HepG2 (cell line): ENCODE measurements at regions not wholly inside any gene's neighbourhood (a gene's known extent, or its start where the extent isn't known, plus 50 kb on each side); places are given as distances from the start of the nearest gene placed in this dataset.

Experiments
- ATAC-seq: fragments of 200-7000 bp; cut with Tn5 transposase; 3 replicates; pipeline ENCODE4 v1.9.1; 2020; ENCODE audit warnings: mild to moderate bottlenecking, moderate library complexity
- BruUV-seq: library from RNA; stranded (reverse); fragments of 400-500 nt; replicated peaks from 2 replicates; lab custom pipeline; 2021; lab: Mats Ljungman, UMichigan
- CTCF ChIA-PET: fragments of 300-600 bp; formaldehyde crosslinking; extraction: SDS; loops from one replicate; lab custom pipeline; 2021; ENCODE audit warnings: low total read pairs, inconsistent platforms, low intra/inter-chr PET ratio; lab: Yijun Ruan, JAX
- POLR2A ChIA-PET: fragments of 350-600 bp; sonication (Branson Sonifier 250); formaldehyde crosslinking; loops from one replicate; lab custom pipeline; 2020; ENCODE audit warnings: antibody characterized with exemption, inconsistent platforms; lab: Yijun Ruan, JAX
- DNase-seq: peaks from one replicate; pipeline ENCODE4 v3.0.0-alpha.2; 2015; ENCODE audit warnings: low spot score
- FAIRE-seq: peaks from 3 replicates; lab custom pipeline; 2011; peaks lifted over from hg19 to GRCh38; lab: Jason Lieb, UNC
- H2AFZ ChIP-seq: one replicate; pipeline ENCODE4 v1.6.1; 2011; ENCODE audit warnings: low read length, inconsistent platforms
- H3K27ac ChIP-seq: fragments of 300-600 bp; 3 replicates; pipeline ENCODE4 v1.8.0; 2011; ENCODE audit warnings: mixed run types, mild to moderate bottlenecking, mixed read lengths, low read length, inconsistent platforms; ENCODE audit not compliant: insufficient read depth; ENCODE audit errors: extremely low read length
- H3K27me3 ChIP-seq, 2 experiments: fragments of 200-600 bp in 1 of 2; 2 replicates in 1 of 2; 3 replicates in 1 of 2; pipeline versions ENCODE4 v1.6.0 to v1.8.0; 2011; ENCODE audit warnings: low read length in 2 of 2, mild to moderate bottlenecking in 2 of 2, moderate library complexity in 2 of 2, inconsistent platforms in 1 of 2; ENCODE audit not compliant: insufficient read depth in 2 of 2, control insufficient read depth in 1 of 2
- H3K36me3 ChIP-seq, 2 experiments: fragments of 200-600 bp in 1 of 2; replicated peaks in 1 of 2; 2 replicates in 1 of 2; 3 replicates in 1 of 2; pipeline versions ENCODE4 v1.5.1 to v1.8.0; 2011; ENCODE audit warnings: low read length in 2 of 2, inconsistent platforms in 1 of 2; ENCODE audit not compliant: insufficient read depth in 2 of 2, control insufficient read depth in 1 of 2
- H3K4me1 ChIP-seq: 2 replicates; pipeline ENCODE4 v1.5.1; 2012; ENCODE audit warnings: low read length, inconsistent platforms; ENCODE audit not compliant: insufficient read depth
- H3K4me2 ChIP-seq: 2 replicates; pipeline ENCODE4 v1.6.0; 2011; ENCODE audit warnings: low read depth, low read length, inconsistent platforms
- H3K4me3 ChIP-seq, 3 experiments: fragments of 200-600 bp in 1 of 3; sonication (generic), shearing (Covaris generic) in 1 of 3; replicated peaks in 1 of 3; 2 replicates each; pipeline ENCODE4 v1.5.1; 2011 to 2016; ENCODE audit warnings: low read length in 3 of 3, inconsistent platforms in 2 of 3, low read depth in 2 of 3, mild to moderate bottlenecking in 2 of 3, control low read depth in 1 of 3, mixed read lengths in 1 of 3; ENCODE audit not compliant: insufficient read depth in 1 of 3
- H3K79me2 ChIP-seq: one replicate; pipeline ENCODE4 v1.6.1; 2011; ENCODE audit warnings: low read length, inconsistent platforms; ENCODE audit not compliant: insufficient read depth
- H3K9ac ChIP-seq: 2 replicates; pipeline ENCODE4 v1.6.0; 2011; ENCODE audit warnings: mild to moderate bottlenecking, low read depth, low read length, inconsistent platforms; ENCODE audit not compliant: insufficient read depth
- H3K9me3 ChIP-seq: 2 replicates; pipeline ENCODE4 v1.5.1; 2012; ENCODE audit warnings: mild to moderate bottlenecking, low read length
- H4K20me1 ChIP-seq: 2 replicates; pipeline ENCODE4 v1.6.0; 2011; ENCODE audit warnings: inconsistent platforms, mild to moderate bottlenecking, low read length, moderate library complexity; ENCODE audit not compliant: insufficient read depth
- CEBPB ChIP-seq: IDR thresholded peaks from 2 replicates; pipeline ENCODE4 v1.6.1; 2011; ENCODE audit warnings: low read depth, low read length, improper control_type of control experiment, borderline replicate concordance
- KAT8 ChIP-seq: IDR thresholded peaks from 2 replicates; pipeline ENCODE4 v1.6.1; 2016; ENCODE audit warnings: missing genetic modification reagents, missing compliant biosample characterization
- LCORL ChIP-seq, 2 experiments: fragments of 450-650 bp in 1 of 2; sonication (generic) in 1 of 2; formaldehyde crosslinking in 1 of 2; IDR thresholded peaks; 2 replicates each; pipeline versions ENCODE4 v1.5.0 to v1.6.1; 2017 to 2020; ENCODE audit warnings: antibody characterized with exemption in 1 of 2, missing genetic modification reagents in 1 of 2
- PAWR ChIP-seq: sonication (generic); formaldehyde crosslinking; IDR thresholded peaks from 2 replicates; pipeline ENCODE4 v1.4.0; 2020; ENCODE audit warnings: missing genetic modification reagents, mild to moderate bottlenecking, borderline replicate concordance
- PRMT3 ChIP-seq: sonication (generic); formaldehyde crosslinking; IDR thresholded peaks from 2 replicates; pipeline ENCODE4 v1.8.1; 2022; ENCODE audit warnings: low read depth, mild to moderate bottlenecking, moderate library complexity, missing genetic modification reagents, borderline replicate concordance
- RCOR2 ChIP-seq: IDR thresholded peaks from 2 replicates; pipeline ENCODE4 v1.6.1; 2016; ENCODE audit warnings: missing biosample characterization, missing genetic modification reagents
- RFXANK ChIP-seq: IDR thresholded peaks from 2 replicates; pipeline ENCODE4 v1.6.1; 2016
- U2AF1 ChIP-seq: fragments of 200-400 bp; formaldehyde crosslinking; optimal IDR thresholded peaks from 2 replicates; pipeline ENCODE3; 2017; ENCODE audit warnings: mild to moderate bottlenecking, low read depth, low read length
- XRCC5 ChIP-seq: fragments of 200-400 bp; formaldehyde crosslinking; optimal IDR thresholded peaks from 2 replicates; pipeline ENCODE3; 2017; ENCODE audit warnings: mild to moderate bottlenecking, low read length
- ZFP36 ChIP-seq: fragments of 150-350 bp; IDR thresholded peaks from 2 replicates; pipeline ENCODE4 v1.6.1; 2018; ENCODE audit warnings: borderline replicate concordance, low read length, low read depth; ENCODE audit not compliant: partially characterized antibody
- ZKSCAN1 ChIP-seq: fragments of 150-350 bp; IDR thresholded peaks from 2 replicates; pipeline ENCODE4 v1.6.1; 2014; ENCODE audit warnings: low read length
- ZNF124 ChIP-seq: sonication (generic); formaldehyde crosslinking; IDR thresholded peaks from 2 replicates; pipeline ENCODE4 v1.4.0; 2020; ENCODE audit warnings: missing genetic modification reagents
- ZNF20 ChIP-seq: sonication (generic); formaldehyde crosslinking; IDR thresholded peaks from 2 replicates; pipeline ENCODE4 v1.4.0; 2020; ENCODE audit warnings: mild to moderate bottlenecking, moderate library complexity, missing genetic modification reagents
- ZNF331 ChIP-seq: sonication (generic); formaldehyde crosslinking; IDR thresholded peaks from 2 replicates; pipeline ENCODE4 v1.4.0; 2020; ENCODE audit warnings: missing genetic modification reagents
- ZNF383 ChIP-seq: sonication (generic); formaldehyde crosslinking; IDR thresholded peaks from 2 replicates; pipeline ENCODE4 v1.4.0; 2020; ENCODE audit warnings: missing genetic modification reagents, mild to moderate bottlenecking, borderline replicate concordance
- ZNF691 ChIP-seq: sonication (generic); formaldehyde crosslinking; IDR thresholded peaks from 2 replicates; pipeline ENCODE4 v1.4.0; 2020; ENCODE audit warnings: missing genetic modification reagents, low read depth, mild to moderate bottlenecking, borderline replicate concordance
- WGBS: methylation state at CpG from one replicate; pipeline ENCODE4 v1.1.6; 2017; ENCODE audit warnings: low lambda C conversion rate; 5-methylcytosine and 5-hydroxymethylcytosine counted together
- in situ Hi-C: cut with HindIII; loops from 2 replicates; pipeline ENCODE4 v1.10.0; 2017; ENCODE audit warnings: low pct_unique_long_range_greater_than_20kb; ENCODE audit not compliant: extremely low pct_ligation_motif_present
- intact Hi-C: fragments of 100-400 bp; cut with micrococcal nuclease; formaldehyde crosslinking; loops from one replicate; pipeline ENCODE4 v1.10.0; 2022; ENCODE audit not compliant: unreplicated experiment
- TF ChIP-seq, protein P1 (sequence below): sonication (generic); formaldehyde crosslinking; IDR thresholded peaks from 2 replicates; pipeline ENCODE4 v1.5.0; 2020; ENCODE audit warnings: mild to moderate bottlenecking, missing genetic modification reagents, borderline replicate concordance
- TF ChIP-seq, protein P2 (sequence below): fragments of 450-650 bp; IDR thresholded peaks from 2 replicates; pipeline ENCODE4 v1.6.1; 2016
- TF ChIP-seq, protein P3 (sequence below): sonication (generic); formaldehyde crosslinking; IDR thresholded peaks from 2 replicates; pipeline ENCODE4; 2020; ENCODE audit warnings: missing genetic modification reagents, mild to moderate bottlenecking, borderline replicate concordance

GRCh38 chr11:91295591-91295990 lies 929.0 kb upstream of the FAT3 start:
- WGBS, result 0% methylated on average over 2 of the region's 2 CpGs
- Histone ChIP-seq H3K79me2 (no peaks in the 10 kb centered on the region), H3K9me3 (no peaks in the 10 kb centered on the region), H3K4me1 (no peaks in the 10 kb centered on the region), H2AFZ (no peak overlapping the region), H3K9ac (no peak overlapping the region), H3K27ac (no peak overlapping the region), H4K20me1 (no peaks in the 10 kb centered on the region), H3K27me3 (no peaks in the 10 kb centered on the region), H3K36me3 (no peaks in the 10 kb centered on the region), H3K4me3 (no peak overlapping the region), H3K4me2 (no peak overlapping the region)
- ChIA-PET POLR2A (no interaction called here), CTCF (no interaction called here)
- no peak for FAIRE-seq
- no TSS peak for BruUV-seq
- no peak for ATAC-seq
- DNase-seq, result no peak
- intact Hi-C loops (no loop called here), in situ Hi-C loops (no loop called here)
- TF ChIP-seq, protein P1, sequence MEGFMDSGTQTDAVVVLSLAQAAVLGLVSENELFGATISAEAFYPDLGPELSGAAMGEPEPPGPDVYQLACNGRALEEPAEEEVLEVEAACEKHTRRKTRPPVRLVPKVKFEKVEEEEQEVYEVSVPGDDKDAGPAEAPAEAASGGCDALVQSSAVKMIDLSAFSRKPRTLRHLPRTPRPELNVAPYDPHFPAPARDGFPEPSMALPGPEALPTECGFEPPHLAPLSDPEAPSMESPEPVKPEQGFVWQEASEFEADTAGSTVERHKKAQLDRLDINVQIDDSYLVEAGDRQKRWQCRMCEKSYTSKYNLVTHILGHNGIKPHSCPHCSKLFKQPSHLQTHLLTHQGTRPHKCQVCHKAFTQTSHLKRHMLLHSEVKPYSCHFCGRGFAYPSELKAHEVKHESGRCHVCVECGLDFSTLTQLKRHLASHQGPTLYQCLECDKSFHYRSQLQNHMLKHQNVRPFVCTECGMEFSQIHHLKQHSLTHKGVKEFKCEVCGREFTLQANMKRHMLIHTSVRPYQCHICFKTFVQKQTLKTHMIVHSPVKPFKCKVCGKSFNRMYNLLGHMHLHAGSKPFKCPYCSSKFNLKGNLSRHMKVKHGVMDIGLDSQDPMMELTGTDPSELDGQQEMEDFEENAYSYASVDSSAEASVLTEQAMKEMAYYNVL (CRISPR knock-in tag), result no peak
- TF ChIP-seq CEBPB (no peak), U2AF1 (no peak), RFXANK (no peak), LCORL (IDR thresholded peaks at IDR 0.05) (no peak), LCORL (CRISPR knock-in tag; IDR thresholded peaks at IDR 0.05) (no peak), RCOR2 (CRISPR knock-in tag) (no peak), PAWR (no peak), ZNF383 (CRISPR knock-in tag) (no peak), KAT8 (CRISPR knock-in tag) (no peak), ZNF20 (no peak), ZNF691 (CRISPR knock-in tag) (no peak), ZFP36 (no peak), ZNF124 (CRISPR knock-in tag) (no peak), ZKSCAN1 (no peak), ZNF331 (CRISPR knock-in tag) (no peak), PRMT3 (CRISPR knock-in tag) (no peak), XRCC5 (no peak)
- TF ChIP-seq, protein P2, sequence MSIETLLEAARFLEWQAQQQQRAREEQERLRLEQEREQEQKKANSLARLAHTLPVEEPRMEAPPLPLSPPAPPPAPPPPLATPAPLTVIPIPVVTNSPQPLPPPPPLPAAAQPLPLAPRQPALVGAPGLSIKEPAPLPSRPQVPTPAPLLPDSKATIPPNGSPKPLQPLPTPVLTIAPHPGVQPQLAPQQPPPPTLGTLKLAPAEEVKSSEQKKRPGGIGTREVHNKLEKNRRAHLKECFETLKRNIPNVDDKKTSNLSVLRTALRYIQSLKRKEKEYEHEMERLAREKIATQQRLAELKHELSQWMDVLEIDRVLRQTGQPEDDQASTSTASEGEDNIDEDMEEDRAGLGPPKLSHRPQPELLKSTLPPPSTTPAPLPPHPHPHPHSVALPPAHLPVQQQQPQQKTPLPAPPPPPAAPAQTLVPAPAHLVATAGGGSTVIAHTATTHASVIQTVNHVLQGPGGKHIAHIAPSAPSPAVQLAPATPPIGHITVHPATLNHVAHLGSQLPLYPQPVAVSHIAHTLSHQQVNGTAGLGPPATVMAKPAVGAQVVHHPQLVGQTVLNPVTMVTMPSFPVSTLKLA, result no peak
- TF ChIP-seq, protein P3, sequence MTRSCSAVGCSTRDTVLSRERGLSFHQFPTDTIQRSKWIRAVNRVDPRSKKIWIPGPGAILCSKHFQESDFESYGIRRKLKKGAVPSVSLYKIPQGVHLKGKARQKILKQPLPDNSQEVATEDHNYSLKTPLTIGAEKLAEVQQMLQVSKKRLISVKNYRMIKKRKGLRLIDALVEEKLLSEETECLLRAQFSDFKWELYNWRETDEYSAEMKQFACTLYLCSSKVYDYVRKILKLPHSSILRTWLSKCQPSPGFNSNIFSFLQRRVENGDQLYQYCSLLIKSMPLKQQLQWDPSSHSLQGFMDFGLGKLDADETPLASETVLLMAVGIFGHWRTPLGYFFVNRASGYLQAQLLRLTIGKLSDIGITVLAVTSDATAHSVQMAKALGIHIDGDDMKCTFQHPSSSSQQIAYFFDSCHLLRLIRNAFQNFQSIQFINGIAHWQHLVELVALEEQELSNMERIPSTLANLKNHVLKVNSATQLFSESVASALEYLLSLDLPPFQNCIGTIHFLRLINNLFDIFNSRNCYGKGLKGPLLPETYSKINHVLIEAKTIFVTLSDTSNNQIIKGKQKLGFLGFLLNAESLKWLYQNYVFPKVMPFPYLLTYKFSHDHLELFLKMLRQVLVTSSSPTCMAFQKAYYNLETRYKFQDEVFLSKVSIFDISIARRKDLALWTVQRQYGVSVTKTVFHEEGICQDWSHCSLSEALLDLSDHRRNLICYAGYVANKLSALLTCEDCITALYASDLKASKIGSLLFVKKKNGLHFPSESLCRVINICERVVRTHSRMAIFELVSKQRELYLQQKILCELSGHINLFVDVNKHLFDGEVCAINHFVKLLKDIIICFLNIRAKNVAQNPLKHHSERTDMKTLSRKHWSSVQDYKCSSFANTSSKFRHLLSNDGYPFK (CRISPR knock-in tag), result no peak
